ENCODE measurements at regions not wholly inside any gene's neighbourhood (a gene's known extent, or its start where the extent isn't known, plus 50 kb on each side); places are given as distances from the start of the nearest gene placed in this dataset.
"Not testable (repeated sequence)": the region's sequence is repeated elsewhere in the genome, so short reads cannot be mapped to it uniquely, and the experiment has no call there.

DNA sequence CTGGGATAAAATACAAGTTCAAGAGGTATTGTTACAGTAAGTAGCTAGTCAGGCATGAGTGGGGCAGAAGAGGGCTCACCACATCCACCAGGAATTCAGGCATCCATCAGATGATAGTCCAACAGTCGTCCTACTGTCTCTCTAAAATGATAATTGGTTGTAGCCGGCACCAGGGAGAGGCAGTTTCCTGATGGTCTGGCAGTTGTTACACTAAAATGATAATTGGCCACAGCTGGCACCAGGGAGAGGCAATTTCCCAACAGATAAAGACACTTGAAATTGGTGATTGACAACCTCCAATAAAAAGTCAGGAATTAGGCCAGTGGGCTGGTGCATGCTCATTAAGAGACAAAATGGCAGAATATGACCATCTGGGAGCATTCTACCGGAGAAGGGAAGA lies 545.8 kb downstream of the AMY1C start:
- in situ Hi-C loops (cut with MboI; ENCODE audit: low pct_unique_long_range_greater_than_20kb, low sequenced_read_pairs, unreplicated experiment) = no loop called here
- no peak for DNase-seq (ENCODE audit: low spot score)
- TF ChIP-seq, protein P1, sequence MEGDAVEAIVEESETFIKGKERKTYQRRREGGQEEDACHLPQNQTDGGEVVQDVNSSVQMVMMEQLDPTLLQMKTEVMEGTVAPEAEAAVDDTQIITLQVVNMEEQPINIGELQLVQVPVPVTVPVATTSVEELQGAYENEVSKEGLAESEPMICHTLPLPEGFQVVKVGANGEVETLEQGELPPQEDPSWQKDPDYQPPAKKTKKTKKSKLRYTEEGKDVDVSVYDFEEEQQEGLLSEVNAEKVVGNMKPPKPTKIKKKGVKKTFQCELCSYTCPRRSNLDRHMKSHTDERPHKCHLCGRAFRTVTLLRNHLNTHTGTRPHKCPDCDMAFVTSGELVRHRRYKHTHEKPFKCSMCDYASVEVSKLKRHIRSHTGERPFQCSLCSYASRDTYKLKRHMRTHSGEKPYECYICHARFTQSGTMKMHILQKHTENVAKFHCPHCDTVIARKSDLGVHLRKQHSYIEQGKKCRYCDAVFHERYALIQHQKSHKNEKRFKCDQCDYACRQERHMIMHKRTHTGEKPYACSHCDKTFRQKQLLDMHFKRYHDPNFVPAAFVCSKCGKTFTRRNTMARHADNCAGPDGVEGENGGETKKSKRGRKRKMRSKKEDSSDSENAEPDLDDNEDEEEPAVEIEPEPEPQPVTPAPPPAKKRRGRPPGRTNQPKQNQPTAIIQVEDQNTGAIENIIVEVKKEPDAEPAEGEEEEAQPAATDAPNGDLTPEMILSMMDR (IDR thresholded peaks at IDR 0.05; ENCODE audit: extremely low read depth, insufficient read depth, missing control alignments) = no peak

DNA sequence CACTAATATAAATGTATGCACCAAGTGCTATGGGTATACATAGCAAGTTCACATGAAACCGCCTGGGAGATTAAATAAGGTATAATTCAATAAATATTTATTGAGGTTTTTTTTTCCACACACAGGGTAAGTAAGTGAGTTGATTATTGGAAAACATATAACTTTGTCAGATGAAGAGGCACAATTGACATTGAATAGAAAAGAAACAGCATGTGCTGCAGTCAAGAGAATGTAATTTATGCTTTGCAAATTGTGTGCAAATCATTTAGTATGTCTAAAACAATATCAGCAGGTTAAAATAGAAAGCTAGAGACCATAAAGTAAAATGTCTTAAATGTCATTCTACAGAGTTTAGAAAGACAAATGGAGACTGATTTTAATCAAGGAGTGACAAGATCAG lies 560.0 kb downstream of the AMY1C start:
- TF ChIP-seq, protein P1 (IDR thresholded peaks at IDR 0.05; ENCODE audit: extremely low read depth, insufficient read depth, missing control alignments) = no peak
- in situ Hi-C loops (cut with MboI; ENCODE audit: low pct_unique_long_range_greater_than_20kb, low sequenced_read_pairs, unreplicated experiment) = no loop called here
- DNase-seq (ENCODE audit: low spot score) = no peak

DNA sequence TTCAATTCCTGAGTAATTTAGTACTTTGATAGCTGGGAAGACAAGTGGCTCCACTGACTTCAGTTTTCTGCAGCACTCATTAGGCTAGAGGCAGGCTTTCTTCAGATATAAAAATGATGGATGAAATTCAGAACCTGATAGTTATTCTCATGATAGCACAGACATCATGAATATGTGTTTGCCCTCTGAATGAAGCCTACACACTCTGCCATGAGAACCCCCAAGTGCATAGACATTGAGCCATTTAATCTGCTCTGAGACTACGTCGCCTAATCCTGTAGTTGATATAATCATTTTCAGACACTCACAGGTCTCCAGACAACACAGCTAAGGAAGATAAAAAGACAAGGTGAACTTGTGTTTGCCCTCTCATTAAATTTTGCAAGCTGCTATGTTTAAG lies 566.1 kb downstream of the AMY1C start:
- TF ChIP-seq, protein P1 (IDR thresholded peaks at IDR 0.05; ENCODE audit: extremely low read depth, insufficient read depth, missing control alignments) = no peak
- in situ Hi-C loops (cut with MboI; ENCODE audit: low pct_unique_long_range_greater_than_20kb, low sequenced_read_pairs, unreplicated experiment) = no loop called here
- no peak for DNase-seq (ENCODE audit: low spot score)

DNA sequence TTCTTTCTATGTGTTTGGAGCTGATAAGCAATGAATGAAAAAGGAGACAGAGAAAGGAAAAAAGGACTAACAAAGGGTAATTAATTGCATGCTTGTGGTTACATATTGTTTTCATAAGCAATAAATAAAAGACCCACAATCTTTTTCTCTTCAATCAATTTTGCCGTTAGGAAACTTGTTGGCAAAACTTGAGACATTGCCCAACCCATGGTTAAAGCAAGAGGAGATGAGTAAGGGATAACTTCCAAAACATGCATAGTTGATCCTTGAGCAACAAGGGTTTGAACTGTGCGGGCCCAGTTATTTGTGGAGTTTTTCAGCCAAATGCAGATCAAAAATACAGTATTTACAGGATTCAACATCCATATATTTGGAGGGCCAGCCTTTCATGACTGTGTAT lies 572.4 kb downstream of the AMY1C start:
- TF ChIP-seq, protein P1 (IDR thresholded peaks at IDR 0.05; ENCODE audit: extremely low read depth, insufficient read depth, missing control alignments) = no peak
- in situ Hi-C loops (cut with MboI; ENCODE audit: low pct_unique_long_range_greater_than_20kb, low sequenced_read_pairs, unreplicated experiment) = no loop called here
- DNase-seq (ENCODE audit: low spot score) = no peak

DNA sequence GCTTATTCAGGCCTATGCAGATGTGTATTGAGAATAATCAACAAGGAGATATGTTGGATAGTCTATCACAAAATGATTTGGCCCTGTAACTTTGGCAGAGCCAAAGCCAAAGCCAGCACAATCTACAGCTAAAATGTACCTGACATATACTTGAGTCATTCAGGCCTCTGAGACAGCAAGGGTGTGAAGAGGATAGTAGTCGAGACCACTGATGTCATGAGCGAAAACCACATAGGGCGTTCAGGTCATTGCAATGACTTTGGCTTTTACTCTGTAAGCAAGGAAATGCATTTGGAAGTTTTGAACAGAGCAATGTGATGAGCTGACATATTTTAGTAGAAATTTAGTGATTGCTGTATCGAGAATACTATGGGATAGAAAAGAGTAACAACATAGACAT lies 579.6 kb downstream of the AMY1C start:
- no peak for DNase-seq (ENCODE audit: low spot score)
- TF ChIP-seq, protein P1 (IDR thresholded peaks at IDR 0.05; ENCODE audit: extremely low read depth, insufficient read depth, missing control alignments) = no peak
- in situ Hi-C loops (cut with MboI; ENCODE audit: low pct_unique_long_range_greater_than_20kb, low sequenced_read_pairs, unreplicated experiment) = no loop called here

DNA sequence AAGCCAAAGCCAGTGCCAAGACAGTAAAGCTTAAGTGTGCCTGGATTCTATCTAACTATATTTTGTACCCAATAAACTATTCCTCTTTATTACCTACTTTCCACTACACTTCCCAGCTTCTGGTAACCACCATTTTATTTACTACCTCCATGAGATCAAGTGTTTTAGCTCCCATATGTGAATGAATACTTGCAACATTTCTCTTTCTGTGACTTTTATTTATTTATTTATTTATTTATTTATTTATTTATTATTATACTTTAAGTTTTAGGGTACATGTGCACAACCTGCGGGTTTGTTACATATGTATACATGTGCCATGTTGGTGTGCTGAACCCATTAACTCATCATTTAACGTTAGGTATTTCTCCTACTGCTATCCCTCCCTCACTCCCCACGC lies 582.1 kb downstream of the AMY1C start:
- in situ Hi-C loops (cut with MboI; ENCODE audit: low pct_unique_long_range_greater_than_20kb, low sequenced_read_pairs, unreplicated experiment) = no loop called here
- TF ChIP-seq, protein P1 (IDR thresholded peaks at IDR 0.05; ENCODE audit: extremely low read depth, insufficient read depth, missing control alignments) = no peak
- DNase-seq (ENCODE audit: low spot score) = no peak

DNA sequence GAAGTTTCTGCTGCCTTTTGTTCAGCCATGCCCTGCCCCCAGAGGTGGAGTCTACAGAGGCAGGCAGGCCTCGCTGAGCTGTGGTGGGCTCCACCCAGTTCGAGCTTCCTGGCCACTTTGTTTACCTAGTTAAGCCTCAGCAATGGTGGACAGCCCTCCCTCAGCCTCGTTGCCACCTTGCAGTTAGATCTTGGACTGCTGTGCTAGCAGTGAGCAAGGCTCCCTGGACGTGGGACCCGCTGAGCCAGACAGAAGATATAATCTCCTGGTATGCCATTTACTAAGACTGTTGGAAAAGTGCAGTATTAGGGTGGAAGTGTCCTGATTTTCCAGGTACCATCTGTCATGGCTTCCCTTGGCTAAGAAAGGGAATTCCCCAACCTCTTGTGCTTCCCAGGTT lies 588.2 kb downstream of the AMY1C start:
- in situ Hi-C loops (cut with MboI; ENCODE audit: low pct_unique_long_range_greater_than_20kb, low sequenced_read_pairs, unreplicated experiment); DNase-seq (ENCODE audit: low spot score): not testable (repeated sequence)

Measured in GM13977 (cell line).